Smooth muscle cell (in vitro differentiated cells): ENCODE measurements at regions not wholly inside any gene's neighbourhood (a gene's known extent, or its start where the extent isn't known, plus 50 kb on each side); places are given as distances from the start of the nearest gene placed in this dataset.

ENCODE experiments used
- DNase-seq: peaks from one replicate; lab custom pipeline; 2025; ENCODE audit not compliant: unreplicated experiment; lab: John Stamatoyannopoulos, UW
- H2AFZ ChIP-seq: fragments of 200-600 bp; sonication (generic); 2 replicates; pipeline ENCODE4 v1.6.0; 2016; ENCODE audit warnings: antibody characterized with exemption, low read depth, mild to moderate bottlenecking
- H3F3A ChIP-seq: fragments of 200-600 bp; sonication (generic); 2 replicates; pipeline ENCODE4 v1.6.0; 2017; ENCODE audit warnings: antibody characterized with exemption, low read depth
- H3K27ac ChIP-seq: fragments of 200-600 bp; sonication (generic); 2 replicates; pipeline ENCODE4 v1.5.1; 2016; ENCODE audit warnings: low read depth, mild to moderate bottlenecking
- H3K27me3 ChIP-seq: fragments of 200-600 bp; sonication (generic); 2 replicates; pipeline ENCODE4 v1.6.1; 2016; ENCODE audit warnings: low read depth, mild to moderate bottlenecking
- H3K36me3 ChIP-seq: fragments of 200-600 bp; sonication (generic); 2 replicates; pipeline ENCODE4 v1.5.1; 2016; ENCODE audit warnings: low read depth
- H3K4me1 ChIP-seq: fragments of 200-600 bp; sonication (generic); 2 replicates; pipeline ENCODE4 v1.5.1; 2016; ENCODE audit warnings: low read depth
- H3K4me2 ChIP-seq: fragments of 200-600 bp; sonication (generic); 2 replicates; pipeline ENCODE4 v1.6.0; 2016; ENCODE audit warnings: mild to moderate bottlenecking
- H3K4me3 ChIP-seq: fragments of 200-600 bp; sonication (generic); 2 replicates; pipeline ENCODE4 v1.5.1; 2016; ENCODE audit warnings: mild to moderate bottlenecking
- H3K79me2 ChIP-seq: fragments of 200-600 bp; sonication (generic); 2 replicates; pipeline ENCODE4 v1.6.0; 2016; ENCODE audit warnings: low read depth, mild to moderate bottlenecking
- H3K9ac ChIP-seq: fragments of 200-600 bp; sonication (generic); 2 replicates; pipeline ENCODE4 v1.6.0; 2016; ENCODE audit warnings: low read depth
- H3K9me3 ChIP-seq: fragments of 200-600 bp; sonication (generic); replicated peaks from 2 replicates; pipeline ENCODE4 v1.5.1; 2016; ENCODE audit warnings: low read depth
- H4K20me1 ChIP-seq: fragments of 200-600 bp; sonication (generic); 2 replicates; pipeline ENCODE4 v1.6.0; 2016; ENCODE audit warnings: low read depth
- CTCF ChIP-seq: fragments of 200-600 bp; sonication (generic); IDR thresholded peaks from 2 replicates; pipeline ENCODE4 v1.5.1; 2017; ENCODE audit warnings: borderline replicate concordance, mild to moderate bottlenecking, antibody characterized with exemption; ENCODE audit not compliant: insufficient read depth, poor library complexity, severe bottlenecking
- WGBS: methylation state at CpG from one replicate; pipeline ENCODE4 v1.1.7; 2016; ENCODE audit warnings: low lambda C conversion rate; 5-methylcytosine and 5-hydroxymethylcytosine counted together

- 88% methylated on average over 1 of the region's 1 CpG for WGBS
- no peak overlapping the region for H3K4me2 ChIP-seq
- H3K27me3 ChIP-seq: no peaks in the 10 kb centered on the region
- H3K36me3 ChIP-seq: no peaks in the 10 kb centered on the region
- H3K4me3 ChIP-seq: no peak overlapping the region
- no peaks in the 10 kb centered on the region for H3F3A ChIP-seq
- H4K20me1 ChIP-seq: no peaks in the 10 kb centered on the region
- H3K79me2 ChIP-seq: no peaks in the 10 kb centered on the region
- no peaks in the 10 kb centered on the region for H3K4me1 ChIP-seq
- H3K27ac ChIP-seq: no peak overlapping the region
- H3K9me3 ChIP-seq: no peaks in the 10 kb centered on the region
- no peak for DNase-seq
- no peak overlapping the region for H3K9ac ChIP-seq
- no peak for TF ChIP-seq CTCF
- H2AFZ ChIP-seq: no peak overlapping the region
These were observed 786.4 kb upstream of the SLITRK1 start for GRCh38 chr13:84668637-84669036.

GRCh38 chr13:84662491-84662890 lies 780.2 kb upstream of the SLITRK1 start:
- Histone ChIP-seq H3K4me1 (no peaks in the 10 kb centered on the region), H2AFZ (no peak overlapping the region), H3K4me3 (no peak overlapping the region), H3K79me2 (no peaks in the 10 kb centered on the region), H3F3A (no peaks in the 10 kb centered on the region), H3K27ac (no peak overlapping the region), H3K9ac (no peak overlapping the region), H3K36me3 (no peaks in the 10 kb centered on the region), H3K9me3 (no peaks in the 10 kb centered on the region), H3K4me2 (no peak overlapping the region), H4K20me1 (no peaks in the 10 kb centered on the region), H3K27me3 (no peaks in the 10 kb centered on the region)
- no peak for TF ChIP-seq CTCF
- no peak for DNase-seq
- WGBS: 91% methylated on average over 3 of the region's 3 CpGs

GRCh38 chr13:84661718-84662117 lies 779.4 kb upstream of the SLITRK1 start:
- no peaks in the 10 kb centered on the region for H3K36me3 ChIP-seq
- H3K4me3 ChIP-seq: no peak overlapping the region
- DNase-seq: no peak
- no peaks in the 10 kb centered on the region for H3K9me3 ChIP-seq
- no peaks in the 10 kb centered on the region for H3F3A ChIP-seq
- H3K9ac ChIP-seq: no peak overlapping the region
- H2AFZ ChIP-seq: no peak overlapping the region
- H4K20me1 ChIP-seq: no peaks in the 10 kb centered on the region
- no peak overlapping the region for H3K27ac ChIP-seq
- no peak for TF ChIP-seq CTCF
- no peaks in the 10 kb centered on the region for H3K27me3 ChIP-seq
- H3K4me2 ChIP-seq: no peak overlapping the region
- no peaks in the 10 kb centered on the region for H3K79me2 ChIP-seq
- no peaks in the 10 kb centered on the region for H3K4me1 ChIP-seq
- 71% methylated on average over 5 of the region's 5 CpGs for WGBS

- no peak overlapping the region for H3K9ac ChIP-seq
- DNase-seq: no peak
- no peaks in the 10 kb centered on the region for H4K20me1 ChIP-seq
- H3K4me1 ChIP-seq: peaks cover 9% of the 10 kb centered on the region
- no peaks in the 10 kb centered on the region for H3K79me2 ChIP-seq
- no peak overlapping the region for H3K4me3 ChIP-seq
- H3F3A ChIP-seq: no peaks in the 10 kb centered on the region
- H3K36me3 ChIP-seq: no peaks in the 10 kb centered on the region
- no peaks in the 10 kb centered on the region for H3K9me3 ChIP-seq
- H3K27ac ChIP-seq: no peak overlapping the region
- TF ChIP-seq CTCF: no peak
- H2AFZ ChIP-seq: no peak overlapping the region
- no peak overlapping the region for H3K4me2 ChIP-seq
- no peaks in the 10 kb centered on the region for H3K27me3 ChIP-seq
These were observed 777.0 kb upstream of the SLITRK1 start for GRCh38 chr13:84659359-84659661.
